HEK293 (cell line): ENCODE measurements at regions not wholly inside any gene's neighbourhood (a gene's known extent, or its start where the extent isn't known, plus 50 kb on each side); places are given as distances from the start of the nearest gene placed in this dataset.

ENCODE experiments used
- SETDB1 ChIP-seq: IDR thresholded peaks from one replicate; pipeline ENCODE4 v1.6.1; 2017; ENCODE audit warnings: mild to moderate bottlenecking, low read length, moderate library complexity, mixed read lengths; ENCODE audit not compliant: insufficient read length
- YY1 ChIP-seq: fragments of 450-650 bp; formaldehyde crosslinking; IDR thresholded peaks from 2 replicates; pipeline ENCODE4 v1.5.1; 2018; ENCODE audit warnings: missing biosample characterization, missing genetic modification characterization
- ZNF202 ChIP-seq: fragments of 450-650 bp; formaldehyde crosslinking; IDR thresholded peaks from 2 replicates; pipeline ENCODE4 v1.5.1; 2016; ENCODE audit warnings: missing biosample characterization, missing genetic modification characterization, borderline replicate concordance
- ZNF274 ChIP-seq, 2 experiments: fragments of 200-500 bp in 1 of 2; fragments of 450-650 bp in 1 of 2; sonication (Bioruptor generic) in 1 of 2; formaldehyde crosslinking in 1 of 2; IDR thresholded peaks; 2 replicates each; pipeline versions ENCODE4 v1.5.1 to v1.6.1; 2014 to 2016; ENCODE audit warnings: borderline replicate concordance in 1 of 2, inconsistent platforms in 1 of 2, low read length in 1 of 2, missing biosample characterization in 1 of 2, missing genetic modification characterization in 1 of 2
- ZNF354C ChIP-seq: fragments of 450-650 bp; formaldehyde crosslinking; IDR thresholded peaks from 2 replicates; pipeline ENCODE4 v1.5.1; 2016; ENCODE audit warnings: missing biosample characterization, missing genetic modification characterization, low read depth, borderline replicate concordance
- ZNF664 ChIP-seq: fragments of 450-650 bp; formaldehyde crosslinking; IDR thresholded peaks from 2 replicates; pipeline ENCODE4 v1.5.1; 2016; ENCODE audit warnings: missing biosample characterization, missing genetic modification characterization
- ZNF777 ChIP-seq: fragments of 450-650 bp; formaldehyde crosslinking; IDR thresholded peaks from 2 replicates; pipeline ENCODE4 v1.5.1; 2017; ENCODE audit warnings: missing biosample characterization, missing genetic modification characterization, borderline replicate concordance
- ZNF792 ChIP-seq: fragments of 450-650 bp; formaldehyde crosslinking; IDR thresholded peaks from 2 replicates; pipeline ENCODE4 v1.5.1; 2016; ENCODE audit warnings: missing biosample characterization, missing genetic modification characterization
- TF ChIP-seq, protein P1 (sequence below): fragments of 450-650 bp; formaldehyde crosslinking; IDR thresholded peaks from 2 replicates; pipeline ENCODE4 v1.5.1; 2016; ENCODE audit warnings: missing biosample characterization, missing genetic modification characterization
- TF ChIP-seq, protein P2 (sequence below): fragments of 450-650 bp; formaldehyde crosslinking; IDR thresholded peaks from 2 replicates; pipeline ENCODE4 v1.5.1; 2017; ENCODE audit warnings: missing biosample characterization, missing genetic modification characterization
- TF ChIP-seq, protein P3 (sequence below): fragments of 450-650 bp; formaldehyde crosslinking; IDR thresholded peaks from 2 replicates; pipeline ENCODE4 v1.5.1; 2016; ENCODE audit warnings: missing biosample characterization, missing genetic modification characterization
- TF ChIP-seq, protein P4 (sequence below): fragments of 450-650 bp; IDR thresholded peaks from 2 replicates; pipeline ENCODE4 v1.5.1; 2018; ENCODE audit warnings: missing biosample characterization, mild to moderate bottlenecking, missing genetic modification characterization

DNA sequence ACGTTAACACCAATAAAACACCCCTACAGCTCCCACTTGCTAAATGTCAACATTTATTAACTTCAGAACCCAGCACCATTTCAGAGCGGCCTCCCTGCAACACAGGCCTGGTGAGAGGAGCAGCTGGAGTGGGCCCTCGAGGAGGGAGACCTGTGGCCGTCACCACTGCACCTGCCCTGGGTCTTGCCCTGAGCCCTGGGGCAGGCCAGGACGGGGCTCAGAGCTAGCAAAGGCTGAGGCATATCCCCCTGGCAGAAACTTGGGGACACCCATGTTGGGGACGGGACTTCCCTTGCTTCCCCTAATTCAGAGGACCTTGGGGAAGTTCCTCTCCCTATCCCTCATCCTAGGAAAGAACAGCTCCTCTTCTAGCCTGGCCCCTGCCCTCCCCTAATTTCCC, 137.3 kb upstream of the THY1 start:
- TF ChIP-seq, protein P1, sequence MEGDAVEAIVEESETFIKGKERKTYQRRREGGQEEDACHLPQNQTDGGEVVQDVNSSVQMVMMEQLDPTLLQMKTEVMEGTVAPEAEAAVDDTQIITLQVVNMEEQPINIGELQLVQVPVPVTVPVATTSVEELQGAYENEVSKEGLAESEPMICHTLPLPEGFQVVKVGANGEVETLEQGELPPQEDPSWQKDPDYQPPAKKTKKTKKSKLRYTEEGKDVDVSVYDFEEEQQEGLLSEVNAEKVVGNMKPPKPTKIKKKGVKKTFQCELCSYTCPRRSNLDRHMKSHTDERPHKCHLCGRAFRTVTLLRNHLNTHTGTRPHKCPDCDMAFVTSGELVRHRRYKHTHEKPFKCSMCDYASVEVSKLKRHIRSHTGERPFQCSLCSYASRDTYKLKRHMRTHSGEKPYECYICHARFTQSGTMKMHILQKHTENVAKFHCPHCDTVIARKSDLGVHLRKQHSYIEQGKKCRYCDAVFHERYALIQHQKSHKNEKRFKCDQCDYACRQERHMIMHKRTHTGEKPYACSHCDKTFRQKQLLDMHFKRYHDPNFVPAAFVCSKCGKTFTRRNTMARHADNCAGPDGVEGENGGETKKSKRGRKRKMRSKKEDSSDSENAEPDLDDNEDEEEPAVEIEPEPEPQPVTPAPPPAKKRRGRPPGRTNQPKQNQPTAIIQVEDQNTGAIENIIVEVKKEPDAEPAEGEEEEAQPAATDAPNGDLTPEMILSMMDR: no peak
- TF ChIP-seq, protein P2, sequence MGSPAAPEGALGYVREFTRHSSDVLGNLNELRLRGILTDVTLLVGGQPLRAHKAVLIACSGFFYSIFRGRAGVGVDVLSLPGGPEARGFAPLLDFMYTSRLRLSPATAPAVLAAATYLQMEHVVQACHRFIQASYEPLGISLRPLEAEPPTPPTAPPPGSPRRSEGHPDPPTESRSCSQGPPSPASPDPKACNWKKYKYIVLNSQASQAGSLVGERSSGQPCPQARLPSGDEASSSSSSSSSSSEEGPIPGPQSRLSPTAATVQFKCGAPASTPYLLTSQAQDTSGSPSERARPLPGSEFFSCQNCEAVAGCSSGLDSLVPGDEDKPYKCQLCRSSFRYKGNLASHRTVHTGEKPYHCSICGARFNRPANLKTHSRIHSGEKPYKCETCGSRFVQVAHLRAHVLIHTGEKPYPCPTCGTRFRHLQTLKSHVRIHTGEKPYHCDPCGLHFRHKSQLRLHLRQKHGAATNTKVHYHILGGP: no peak
- TF ChIP-seq ZNF664 (tag by site-specific recombination): no peak
- no peak for TF ChIP-seq YY1
- no peak for TF ChIP-seq ZNF202 (tag by site-specific recombination)
- no peak for TF ChIP-seq ZNF792 (tag by site-specific recombination)
- TF ChIP-seq SETDB1: no peak
- TF ChIP-seq ZNF354C (tag by site-specific recombination): no peak
- TF ChIP-seq ZNF274 (IDR thresholded peaks at IDR 0.05; ENCODE audit: low read length): no peak
- no peak for TF ChIP-seq ZNF274 (tag by site-specific recombination; IDR thresholded peaks at IDR 0.05; ENCODE audit: borderline replicate concordance)
- TF ChIP-seq, protein P3, sequence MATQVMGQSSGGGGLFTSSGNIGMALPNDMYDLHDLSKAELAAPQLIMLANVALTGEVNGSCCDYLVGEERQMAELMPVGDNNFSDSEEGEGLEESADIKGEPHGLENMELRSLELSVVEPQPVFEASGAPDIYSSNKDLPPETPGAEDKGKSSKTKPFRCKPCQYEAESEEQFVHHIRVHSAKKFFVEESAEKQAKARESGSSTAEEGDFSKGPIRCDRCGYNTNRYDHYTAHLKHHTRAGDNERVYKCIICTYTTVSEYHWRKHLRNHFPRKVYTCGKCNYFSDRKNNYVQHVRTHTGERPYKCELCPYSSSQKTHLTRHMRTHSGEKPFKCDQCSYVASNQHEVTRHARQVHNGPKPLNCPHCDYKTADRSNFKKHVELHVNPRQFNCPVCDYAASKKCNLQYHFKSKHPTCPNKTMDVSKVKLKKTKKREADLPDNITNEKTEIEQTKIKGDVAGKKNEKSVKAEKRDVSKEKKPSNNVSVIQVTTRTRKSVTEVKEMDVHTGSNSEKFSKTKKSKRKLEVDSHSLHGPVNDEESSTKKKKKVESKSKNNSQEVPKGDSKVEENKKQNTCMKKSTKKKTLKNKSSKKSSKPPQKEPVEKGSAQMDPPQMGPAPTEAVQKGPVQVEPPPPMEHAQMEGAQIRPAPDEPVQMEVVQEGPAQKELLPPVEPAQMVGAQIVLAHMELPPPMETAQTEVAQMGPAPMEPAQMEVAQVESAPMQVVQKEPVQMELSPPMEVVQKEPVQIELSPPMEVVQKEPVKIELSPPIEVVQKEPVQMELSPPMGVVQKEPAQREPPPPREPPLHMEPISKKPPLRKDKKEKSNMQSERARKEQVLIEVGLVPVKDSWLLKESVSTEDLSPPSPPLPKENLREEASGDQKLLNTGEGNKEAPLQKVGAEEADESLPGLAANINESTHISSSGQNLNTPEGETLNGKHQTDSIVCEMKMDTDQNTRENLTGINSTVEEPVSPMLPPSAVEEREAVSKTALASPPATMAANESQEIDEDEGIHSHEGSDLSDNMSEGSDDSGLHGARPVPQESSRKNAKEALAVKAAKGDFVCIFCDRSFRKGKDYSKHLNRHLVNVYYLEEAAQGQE (tag by site-specific recombination): no peak
- TF ChIP-seq, protein P4, sequence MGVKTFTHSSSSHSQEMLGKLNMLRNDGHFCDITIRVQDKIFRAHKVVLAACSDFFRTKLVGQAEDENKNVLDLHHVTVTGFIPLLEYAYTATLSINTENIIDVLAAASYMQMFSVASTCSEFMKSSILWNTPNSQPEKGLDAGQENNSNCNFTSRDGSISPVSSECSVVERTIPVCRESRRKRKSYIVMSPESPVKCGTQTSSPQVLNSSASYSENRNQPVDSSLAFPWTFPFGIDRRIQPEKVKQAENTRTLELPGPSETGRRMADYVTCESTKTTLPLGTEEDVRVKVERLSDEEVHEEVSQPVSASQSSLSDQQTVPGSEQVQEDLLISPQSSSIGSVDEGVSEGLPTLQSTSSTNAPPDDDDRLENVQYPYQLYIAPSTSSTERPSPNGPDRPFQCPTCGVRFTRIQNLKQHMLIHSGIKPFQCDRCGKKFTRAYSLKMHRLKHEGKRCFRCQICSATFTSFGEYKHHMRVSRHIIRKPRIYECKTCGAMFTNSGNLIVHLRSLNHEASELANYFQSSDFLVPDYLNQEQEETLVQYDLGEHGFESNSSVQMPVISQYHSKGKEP: no peak
- no peak for TF ChIP-seq ZNF777 (tag by site-specific recombination)
